Body of pancreas (tissue), 4 donors: ENCODE measurements at regions not wholly inside any gene's neighbourhood (a gene's known extent, or its start where the extent isn't known, plus 50 kb on each side); places are given as distances from the start of the nearest gene placed in this dataset.
"Not testable (repeated sequence)": the region's sequence is repeated elsewhere in the genome, so short reads cannot be mapped to it uniquely, and the experiment has no call there.

ENCODE experiments used
- ATAC-seq: fragments of 150-250 bp; one replicate; pipeline ENCODE4 v1.9.1; 2016
- DNase-seq, 4 donors: peaks; one replicate each; pipeline ENCODE4 v3.0.0-alpha.2; 2019
- H3K27ac ChIP-seq, 4 donors: fragments of 200-600 bp; sonication (generic); 1 replicate in 3 of 4; 2 replicates in 1 of 4; pipeline versions ENCODE4 v1.5.1 to v1.6.1; 2016 to 2019; ENCODE audit warnings: mild to moderate bottlenecking in 1 of 4, mixed read lengths in 1 of 4, moderate library complexity in 1 of 4
- H3K27me3 ChIP-seq, 2 donors: fragments of 200-600 bp; sonication (generic); one replicate each; pipeline ENCODE4 v1.6.0; 2016; ENCODE audit warnings: mild to moderate bottlenecking in 1 of 2
- H3K36me3 ChIP-seq, 2 donors: fragments of 200-600 bp; sonication (generic); replicated peaks in 1 of 2; 2 replicates each; pipeline ENCODE4 v1.5.1; 2016; ENCODE audit warnings: low read depth in 2 of 2; ENCODE audit not compliant: insufficient read depth in 1 of 2
- H3K4me1 ChIP-seq: fragments of 200-600 bp; sonication (generic); one replicate; pipeline ENCODE4 v1.6.0; 2016
- H3K4me3 ChIP-seq, 2 donors: fragments of 200-600 bp; sonication (generic); 1 replicate in 1 of 2; 2 replicates in 1 of 2; pipeline ENCODE4 v1.5.1; 2016 to 2019
- H3K9me3 ChIP-seq, 3 donors: fragments of 200-600 bp; sonication (generic); 1 replicate in 2 of 3; 2 replicates in 1 of 3; pipeline ENCODE4 v1.5.1; 2016
- CTCF ChIP-seq, 7 experiments: fragments of 450-650 bp in 4 of 7; fragments of 200-600 bp in 3 of 7; sonication (generic) in 3 of 7; IDR thresholded peaks; one replicate each; pipeline ENCODE4 v1.5.1; 2016 to 2019; ENCODE audit warnings: antibody characterized with exemption in 7 of 7
- POLR2A ChIP-seq, 3 donors: fragments of 450-650 bp; IDR thresholded peaks; one replicate each; pipeline ENCODE4 v1.6.1; 2016; ENCODE audit warnings: antibody characterized with exemption in 3 of 3, mild to moderate bottlenecking in 2 of 3
- WGBS, 2 donors: methylation state at CpG; one replicate each; pipeline ENCODE4 v1.1.5; 2017; 5-methylcytosine and 5-hydroxymethylcytosine counted together
- intact Hi-C: fragments of 100-400 bp; cut with DNase I; formaldehyde crosslinking; loops from one replicate; pipeline ENCODE4 v1.15.1; 2023

DNA sequence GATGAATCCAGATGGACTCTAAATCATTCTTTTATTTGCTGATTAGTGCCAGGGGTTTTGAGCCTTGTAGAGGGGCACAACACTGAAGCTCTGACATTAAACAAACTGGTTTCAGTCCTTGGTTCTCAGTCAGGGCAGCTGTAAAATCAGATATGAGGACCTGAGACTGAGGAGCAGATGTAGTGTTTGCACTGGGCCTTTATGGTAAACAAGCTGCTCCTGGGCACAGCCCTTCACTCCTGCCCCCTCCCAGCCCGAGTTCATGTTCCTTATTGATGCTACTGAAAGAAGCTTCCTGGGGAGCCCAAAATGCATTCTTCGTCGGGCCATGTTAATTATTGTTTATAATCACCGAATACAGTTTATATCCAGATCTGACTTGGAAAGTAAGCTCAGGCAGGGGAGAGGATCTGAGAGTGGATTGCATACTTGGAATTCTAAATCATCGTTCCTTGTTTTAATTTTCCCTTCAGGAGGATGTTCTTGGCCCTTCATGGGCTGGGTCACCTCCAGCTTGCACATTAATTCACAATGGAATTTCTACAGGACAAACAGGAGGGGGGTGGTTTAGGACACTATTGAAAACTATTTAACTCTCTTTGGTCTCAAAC lies 213.5 kb downstream of the FGF9 start:
- TF ChIP-seq POLR2A (IDR thresholded peaks at IDR 0.05), result no peak
- TF ChIP-seq CTCF (IDR thresholded peaks at IDR 0.05), result no peak
- ATAC-seq, result no peak
- Histone ChIP-seq H3K27me3 (no peaks in the 10 kb centered on the region), H3K9me3 (no peaks in the 10 kb centered on the region), H3K27ac (no peak overlapping the region), H3K36me3 (no peaks in the 10 kb centered on the region), H3K4me1 (peaks cover 10% of the 10 kb centered on the region), H3K4me3 (no peak overlapping the region)
- 39 to 50% methylated on average over 5 of the region's 5 CpGs for WGBS, 2 donors
- DNase-seq, result no peak
- intact Hi-C loops, result no loop called here

DNA sequence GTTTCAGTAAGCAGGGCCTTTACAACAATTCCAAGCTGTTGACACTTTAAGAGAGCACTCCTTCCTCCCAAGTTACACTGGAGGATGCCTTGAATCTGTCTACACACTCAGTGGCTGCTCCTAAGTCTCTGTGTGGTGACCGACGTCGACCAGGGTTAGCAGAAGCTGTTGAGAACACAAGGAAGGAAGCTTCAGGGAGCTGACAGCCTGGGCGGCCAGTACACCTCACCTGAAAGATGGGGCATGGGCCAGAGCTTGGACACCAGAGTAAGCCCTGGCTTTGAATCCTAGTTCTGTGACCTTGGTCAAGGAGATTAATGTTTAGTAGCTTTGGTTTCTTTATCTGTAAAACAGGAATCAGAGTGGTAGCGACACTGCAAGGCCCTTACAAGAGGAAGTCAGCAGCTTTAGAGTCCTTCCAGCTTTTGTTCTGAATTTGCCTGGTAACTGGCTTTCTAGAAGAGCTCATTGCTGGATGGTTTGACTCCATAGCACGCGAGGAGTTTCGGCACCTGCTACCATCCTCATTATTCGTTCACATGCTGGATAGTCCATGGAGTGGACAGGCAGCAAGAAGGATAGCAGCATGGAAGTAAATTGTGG lies 214.2 kb downstream of the FGF9 start:
- no peak overlapping the region for H3K4me3 ChIP-seq
- no peak for DNase-seq
- intact Hi-C loops, result no loop called here
- H3K36me3 ChIP-seq, result no peaks in the 10 kb centered on the region
- peaks cover 10% of the 10 kb centered on the region for H3K4me1 ChIP-seq
- TF ChIP-seq POLR2A (IDR thresholded peaks at IDR 0.05) (no peak), CTCF (IDR thresholded peaks at IDR 0.05) (no peak)
- no peak for ATAC-seq
- H3K27ac ChIP-seq, result no peak overlapping the region
- no peaks in the 10 kb centered on the region for H3K9me3 ChIP-seq
- H3K27me3 ChIP-seq, result no peaks in the 10 kb centered on the region
- 68 to 74% methylated on average over 9 of the region's 9 CpGs for WGBS, 2 donors

DNA sequence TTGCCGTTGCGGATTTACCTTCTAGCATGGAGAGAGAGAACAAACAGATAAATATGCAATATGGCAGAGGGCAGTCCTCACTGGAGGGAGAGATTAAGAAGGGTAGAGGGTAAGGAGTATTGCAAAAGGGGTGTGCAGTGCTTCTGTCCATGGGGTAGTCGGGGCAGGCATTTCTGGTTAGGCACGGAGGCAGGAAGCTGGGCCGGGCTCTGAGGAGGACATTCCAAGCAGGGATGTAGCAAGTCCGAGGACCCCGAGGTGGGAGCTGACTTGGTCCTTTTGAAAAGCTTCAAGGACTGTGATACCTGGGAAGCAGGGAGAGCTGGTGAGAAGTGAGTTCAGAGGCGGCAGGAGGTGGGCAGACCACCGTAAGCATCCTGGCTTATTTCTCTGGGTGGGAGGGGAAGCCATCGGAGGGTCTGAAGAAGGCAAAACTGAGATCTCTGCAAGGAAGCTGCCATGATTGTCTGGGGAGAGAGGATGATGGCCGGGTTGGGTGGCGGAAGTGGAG lies 214.9 kb downstream of the FGF9 start:
- TF ChIP-seq POLR2A (IDR thresholded peaks at IDR 0.05), result no peak
- TF ChIP-seq CTCF (IDR thresholded peaks at IDR 0.05), result no peak
- Histone ChIP-seq H3K27me3 (no peaks in the 10 kb centered on the region), H3K9me3 (no peaks in the 10 kb centered on the region), H3K27ac (no peak overlapping the region), H3K4me3 (no peak overlapping the region), H3K36me3 (no peaks in the 10 kb centered on the region), H3K4me1 (peaks cover 10% of the 10 kb centered on the region)
- no peak for ATAC-seq
- WGBS, 2 donors, result 70 to 83% methylated on average over 12 of the region's 12 CpGs
- intact Hi-C loops, result no loop called here
- DNase-seq, result no peak

GRCh38 chr13:21889651-21890050 lies 218.8 kb downstream of the FGF9 start:
- TF ChIP-seq CTCF (IDR thresholded peaks at IDR 0.05), result no peak
- no peak for TF ChIP-seq POLR2A (IDR thresholded peaks at IDR 0.05)
- H3K27me3 ChIP-seq, result no peaks in the 10 kb centered on the region
- H3K4me1 ChIP-seq, result peaks cover 9% of the 10 kb centered on the region
- H3K27ac ChIP-seq, result no peak overlapping the region
- WGBS, 2 donors, result 80 to 84% methylated on average over 5 of the region's 5 CpGs
- intact Hi-C loops, result no loop called here
- no peaks in the 10 kb centered on the region for H3K9me3 ChIP-seq
- no peak overlapping the region for H3K4me3 ChIP-seq
- ATAC-seq (no peak), DNase-seq (no peak)
- H3K36me3 ChIP-seq, result no peaks in the 10 kb centered on the region

DNA sequence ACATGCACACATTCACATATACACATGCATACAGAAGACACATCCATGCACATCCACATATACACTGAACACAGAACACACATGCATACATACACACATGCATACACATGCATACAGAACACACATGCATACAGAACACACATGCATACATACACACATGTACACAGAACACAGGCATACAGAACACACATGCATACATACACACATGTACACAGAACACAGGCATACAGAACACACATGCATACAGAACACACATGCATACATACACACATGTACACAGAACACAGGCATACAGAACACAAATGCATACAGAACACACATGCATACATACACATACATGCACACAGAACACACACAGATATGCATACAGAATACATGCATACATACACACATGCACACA lies 219.3 kb downstream of the FGF9 start:
- H3K4me1 ChIP-seq, H3K9me3 ChIP-seq, intact Hi-C loops, ATAC-seq, DNase-seq, H3K4me3 ChIP-seq, H3K27me3 ChIP-seq, H3K36me3 ChIP-seq, H3K27ac ChIP-seq: not testable (repeated sequence)
